GM12878 (cell line): ENCODE measurements at regions not wholly inside any gene's neighbourhood (a gene's known extent, or its start where the extent isn't known, plus 50 kb on each side); places are given as distances from the start of the nearest gene placed in this dataset.

Experiments
- CEBPB ChIP-seq, 2 experiments: fragments of 150-350 bp in 1 of 2; IDR thresholded peaks; 2 replicates each; pipeline ENCODE4 v1.6.1; 2012 to 2014; ENCODE audit warnings: low read depth in 2 of 2, low read length in 2 of 2, borderline replicate concordance in 1 of 2, inconsistent platforms in 1 of 2
- CHD2 ChIP-seq: IDR thresholded peaks from 2 replicates; pipeline ENCODE4 v1.6.1; 2011; ENCODE audit warnings: low read depth, low read length, improper control_type of control experiment, borderline replicate concordance
- CTCF ChIP-seq, 3 experiments: IDR thresholded peaks in 2 of 3; conservative IDR thresholded peaks in 1 of 3; 2 replicates each; pipeline ENCODE4 v1.5.1; 2011; ENCODE audit warnings: low read depth in 3 of 3, low read length in 3 of 3, mild to moderate bottlenecking in 3 of 3, control low read depth in 2 of 3, moderate library complexity in 2 of 3, inconsistent platforms in 1 of 3, mixed read lengths in 1 of 3; ENCODE audit not compliant: control insufficient read depth in 2 of 3, insufficient read depth in 1 of 3; ENCODE audit errors: extremely low read depth in 1 of 3
- IRF3 ChIP-seq: fragments of 450-650 bp; IDR thresholded peaks from 2 replicates; pipeline ENCODE4 v1.6.1; 2014; ENCODE audit warnings: mild to moderate bottlenecking
- KAT2A ChIP-seq: conservative IDR thresholded peaks from 2 replicates; pipeline ENCODE4 v1.6.1; 2011; ENCODE audit warnings: low read depth, low read length; ENCODE audit not compliant: control insufficient read depth
- MYC ChIP-seq: IDR thresholded peaks from 2 replicates; pipeline ENCODE4 v1.6.1; 2011; ENCODE audit warnings: mild to moderate bottlenecking, low read length, moderate library complexity, inconsistent platforms; ENCODE audit not compliant: insufficient read depth, insufficient replicate concordance, insufficient read length, severe bottlenecking
- NR2F1 ChIP-seq: fragments of 450-650 bp; conservative IDR thresholded peaks from 2 replicates; pipeline ENCODE4 v1.6.1; 2017; ENCODE audit warnings: mild to moderate bottlenecking
- POLR2A ChIP-seq: IDR thresholded peaks from 2 replicates; pipeline ENCODE4 v1.6.1; 2011; ENCODE audit warnings: low read depth, mild to moderate bottlenecking, low read length
- SMAD5 ChIP-seq: IDR thresholded peaks from 2 replicates; pipeline ENCODE4 v1.6.1; 2016; ENCODE audit warnings: antibody characterized with exemption, low read depth
- SP1 ChIP-seq: IDR thresholded peaks from one replicate; pipeline ENCODE4 v1.6.1; 2011; ENCODE audit warnings: low read depth, low read length
- TCF3 ChIP-seq: IDR thresholded peaks from 2 replicates; pipeline ENCODE4 v1.6.1; 2012; ENCODE audit warnings: low read depth, mild to moderate bottlenecking, low read length, borderline replicate concordance; ENCODE audit not compliant: insufficient read depth
- TF ChIP-seq, protein P1 (sequence below): fragments of 450-650 bp; IDR thresholded peaks from 2 replicates; pipeline ENCODE4 v1.6.1; 2017; ENCODE audit warnings: mild to moderate bottlenecking, moderate library complexity

- TF ChIP-seq IRF3 (no peak), MYC (no peak), CHD2 (no peak), SP1 (no peak), CEBPB (IDR thresholded peaks at IDR 0.05; ENCODE audit: borderline replicate concordance in 1 of 2, low read depth in 2 of 2, low read length in 2 of 2) (no peak), CTCF (IDR thresholded peaks at IDR 0.05 in 2 of 3, conservative IDR thresholded peaks at IDR 0.05 in 1 of 3; ENCODE audit: control insufficient read depth in 2 of 3, extremely low read depth in 1 of 3, insufficient read depth in 1 of 3, low read depth in 3 of 3, low read length in 3 of 3) (no peak), NR2F1 (no peak), KAT2A (no peak), POLR2A (no peak), TCF3 (no peak), SMAD5 (no peak)
- TF ChIP-seq, protein P1, sequence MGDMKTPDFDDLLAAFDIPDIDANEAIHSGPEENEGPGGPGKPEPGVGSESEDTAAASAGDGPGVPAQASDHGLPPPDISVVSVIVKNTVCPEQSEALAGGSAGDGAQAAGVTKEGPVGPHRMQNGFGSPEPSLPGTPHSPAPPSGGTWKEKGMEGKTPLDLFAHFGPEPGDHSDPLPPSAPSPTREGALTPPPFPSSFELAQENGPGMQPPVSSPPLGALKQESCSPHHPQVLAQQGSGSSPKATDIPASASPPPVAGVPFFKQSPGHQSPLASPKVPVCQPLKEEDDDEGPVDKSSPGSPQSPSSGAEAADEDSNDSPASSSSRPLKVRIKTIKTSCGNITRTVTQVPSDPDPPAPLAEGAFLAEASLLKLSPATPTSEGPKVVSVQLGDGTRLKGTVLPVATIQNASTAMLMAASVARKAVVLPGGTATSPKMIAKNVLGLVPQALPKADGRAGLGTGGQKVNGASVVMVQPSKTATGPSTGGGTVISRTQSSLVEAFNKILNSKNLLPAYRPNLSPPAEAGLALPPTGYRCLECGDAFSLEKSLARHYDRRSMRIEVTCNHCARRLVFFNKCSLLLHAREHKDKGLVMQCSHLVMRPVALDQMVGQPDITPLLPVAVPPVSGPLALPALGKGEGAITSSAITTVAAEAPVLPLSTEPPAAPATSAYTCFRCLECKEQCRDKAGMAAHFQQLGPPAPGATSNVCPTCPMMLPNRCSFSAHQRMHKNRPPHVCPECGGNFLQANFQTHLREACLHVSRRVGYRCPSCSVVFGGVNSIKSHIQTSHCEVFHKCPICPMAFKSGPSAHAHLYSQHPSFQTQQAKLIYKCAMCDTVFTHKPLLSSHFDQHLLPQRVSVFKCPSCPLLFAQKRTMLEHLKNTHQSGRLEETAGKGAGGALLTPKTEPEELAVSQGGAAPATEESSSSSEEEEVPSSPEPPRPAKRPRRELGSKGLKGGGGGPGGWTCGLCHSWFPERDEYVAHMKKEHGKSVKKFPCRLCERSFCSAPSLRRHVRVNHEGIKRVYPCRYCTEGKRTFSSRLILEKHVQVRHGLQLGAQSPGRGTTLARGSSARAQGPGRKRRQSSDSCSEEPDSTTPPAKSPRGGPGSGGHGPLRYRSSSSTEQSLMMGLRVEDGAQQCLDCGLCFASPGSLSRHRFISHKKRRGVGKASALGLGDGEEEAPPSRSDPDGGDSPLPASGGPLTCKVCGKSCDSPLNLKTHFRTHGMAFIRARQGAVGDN, result no peak
These were observed 190.4 kb downstream of the GPR37 start for GRCh38 chr7:124575176-124575575.
